Activated CD8-positive, alpha-beta memory T cell treated with anti-CD3 and anti-CD28 coated beads for 24 hours (primary cell): ENCODE measurements at regions not wholly inside any gene's neighbourhood (a gene's known extent, or its start where the extent isn't known, plus 50 kb on each side); places are given as distances from the start of the nearest gene placed in this dataset.
"Not testable (repeated sequence)": the region's sequence is repeated elsewhere in the genome, so short reads cannot be mapped to it uniquely, and the experiment has no call there.

Experiments used
- DNase-seq: peaks from one replicate; pipeline ENCODE4 v3.0.0-alpha.2; 2020

DNA sequence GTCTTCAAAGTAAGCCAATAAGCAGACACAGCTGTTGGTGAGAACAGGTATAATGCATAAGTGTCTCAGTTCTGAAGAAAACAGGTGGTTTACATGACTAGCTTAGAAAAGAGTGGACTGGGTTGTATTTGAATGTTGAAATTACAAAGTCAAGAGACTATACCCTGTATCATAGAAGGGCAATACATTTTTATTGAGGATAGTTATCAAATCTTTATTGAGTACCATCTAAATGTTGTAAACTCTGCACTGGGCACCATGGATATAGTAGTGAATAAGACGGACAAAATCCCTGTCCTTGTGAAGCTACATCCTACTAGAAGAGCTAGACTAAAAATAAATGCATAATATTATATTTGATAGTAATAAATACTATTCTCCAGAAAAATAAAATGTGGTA is 88.5 kb upstream of the CDC42EP3 start:
- not testable (repeated sequence) for DNase-seq

DNA sequence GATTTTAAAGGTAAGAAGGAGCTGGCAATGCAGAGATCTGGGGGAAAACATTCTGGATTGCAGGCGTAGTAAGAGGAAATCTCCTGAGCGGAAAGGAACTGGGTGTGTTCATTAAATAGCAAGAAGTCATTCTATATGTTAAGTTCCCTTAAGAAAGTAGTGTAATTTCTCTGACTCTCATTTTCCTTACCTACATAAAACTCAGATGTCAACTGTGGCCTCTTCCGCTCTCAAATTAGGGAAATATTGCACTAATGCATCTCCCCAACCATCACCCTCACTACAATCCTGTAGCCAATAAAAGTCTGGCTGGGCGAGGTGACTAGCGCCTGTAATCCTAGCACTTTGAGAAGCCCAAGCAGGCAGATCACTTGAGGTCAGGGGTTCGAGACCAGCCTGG is 89.0 kb upstream of the CDC42EP3 start:
- DNase-seq, result no peak

DNA sequence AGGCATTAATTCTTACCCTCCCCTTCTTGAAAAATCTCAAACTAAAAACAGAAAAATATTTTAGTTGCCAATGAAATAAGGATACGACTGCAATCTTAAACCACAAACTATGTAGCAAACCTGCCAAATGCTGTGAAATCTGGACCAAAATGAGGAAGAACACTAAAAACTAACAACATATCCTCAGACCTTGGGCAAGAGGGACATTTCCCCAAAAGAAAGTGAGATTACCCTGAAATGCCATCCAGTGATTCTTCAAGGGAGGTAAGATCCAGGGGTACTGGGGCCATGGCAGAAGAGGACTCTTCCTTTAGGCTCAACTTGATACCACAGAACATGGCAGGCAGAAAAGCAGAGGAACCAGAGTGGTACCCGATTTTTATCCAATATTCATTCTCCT is 90.8 kb upstream of the CDC42EP3 start:
- not testable (repeated sequence) for DNase-seq

DNA sequence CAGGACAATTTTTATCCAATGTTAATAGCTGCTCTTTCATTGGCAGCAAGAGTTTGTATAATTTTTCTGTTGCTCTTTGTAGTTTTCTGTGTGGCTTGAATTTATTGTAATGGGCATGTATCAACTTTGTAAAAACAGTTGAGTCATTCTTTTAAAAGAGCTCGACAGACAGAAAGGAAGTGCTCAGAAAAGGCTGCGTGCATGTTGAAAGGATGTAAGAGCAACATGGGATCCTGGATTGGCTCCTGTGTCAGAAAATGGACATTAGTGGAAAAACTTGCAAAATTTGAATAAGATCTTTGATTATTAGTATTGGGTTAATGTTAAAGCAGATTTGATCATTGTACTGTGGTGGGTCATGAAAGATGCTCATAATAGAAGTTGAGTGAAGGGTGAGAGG is 93.3 kb upstream of the CDC42EP3 start:
- DNase-seq, result no peak

DNA sequence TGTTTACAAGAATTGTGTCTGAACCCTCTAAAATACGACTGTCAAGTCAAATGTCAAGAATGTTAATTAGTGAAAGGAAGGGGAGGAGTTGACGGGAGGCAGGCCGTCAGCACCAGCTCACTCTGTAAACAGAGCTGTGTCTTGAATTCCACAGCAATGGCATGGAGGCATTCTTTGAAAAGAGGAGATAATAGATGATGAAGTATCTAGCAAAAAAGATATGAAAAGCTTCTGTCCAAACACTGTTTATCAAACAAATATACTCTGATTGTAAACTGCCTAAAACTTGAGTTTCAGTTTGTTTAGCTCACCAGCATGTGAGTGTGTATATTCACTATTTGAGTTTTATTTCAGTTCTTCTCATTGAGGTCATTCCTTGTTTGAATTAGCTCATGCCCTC is 94.7 kb upstream of the CDC42EP3 start:
- no peak for DNase-seq

DNA sequence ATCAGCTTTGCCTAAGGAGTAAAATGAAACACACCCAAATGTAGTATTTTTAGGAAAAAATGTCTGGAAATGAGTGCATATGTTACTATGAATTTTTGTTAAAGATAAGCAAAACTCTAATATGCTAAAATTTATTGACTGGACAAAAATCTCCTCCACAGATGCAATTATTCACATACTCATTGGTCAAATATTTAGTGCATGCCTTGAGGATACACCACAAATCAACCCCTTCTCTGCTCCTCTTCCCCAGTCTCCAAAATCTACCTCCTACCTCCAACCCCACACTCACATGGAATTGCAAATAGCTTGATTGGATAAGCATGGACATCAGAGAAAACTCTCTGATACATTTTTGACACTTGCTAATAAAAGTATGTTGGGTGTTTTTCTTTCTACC is 95.6 kb upstream of the CDC42EP3 start:
- DNase-seq, result no peak

DNA sequence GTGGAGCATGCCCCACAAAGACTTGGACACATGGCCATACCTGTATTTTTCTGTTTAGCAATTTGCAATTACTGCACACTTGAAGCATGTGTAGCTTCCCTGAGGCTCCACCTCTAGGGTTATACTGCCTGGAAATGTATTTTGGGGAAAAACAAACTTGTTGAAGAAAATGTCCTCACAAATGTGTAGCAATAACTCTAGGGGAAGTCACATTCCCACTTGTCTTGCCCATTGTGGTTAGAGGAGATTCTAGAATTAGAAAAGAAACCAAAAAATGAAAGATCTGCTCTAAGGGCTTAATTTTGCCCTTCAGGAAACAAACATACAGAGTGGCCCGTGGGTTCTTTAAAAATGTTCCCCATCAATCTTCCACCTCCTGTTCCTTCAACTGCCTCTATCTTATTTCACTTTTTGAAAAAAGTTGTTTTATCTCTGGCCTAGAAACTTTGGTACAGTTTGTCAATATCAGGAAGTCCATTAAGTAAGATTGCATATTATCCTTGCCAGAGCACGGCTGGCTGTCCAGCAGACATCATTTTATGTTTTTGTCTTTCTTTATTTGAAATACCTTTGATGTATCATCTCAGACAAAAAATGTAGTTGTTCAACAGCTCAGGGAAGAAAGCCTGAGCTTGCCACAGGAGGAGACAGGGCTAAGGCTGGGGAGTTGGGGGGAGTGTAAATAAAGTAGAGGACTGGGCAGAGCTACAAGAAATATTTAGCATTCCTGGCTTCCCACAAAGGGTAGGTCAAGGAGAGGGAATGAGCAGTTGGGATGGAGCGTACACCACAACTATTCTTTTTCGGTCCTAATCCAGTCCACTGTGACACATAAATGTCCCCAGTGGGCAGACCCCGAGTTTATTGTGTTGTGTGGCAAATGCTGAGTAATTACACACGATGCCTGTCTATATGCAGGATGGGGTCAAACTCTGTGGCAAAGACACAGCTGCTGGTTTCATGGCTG is 96.8 kb upstream of the CDC42EP3 start:
- no peak for DNase-seq

DNA sequence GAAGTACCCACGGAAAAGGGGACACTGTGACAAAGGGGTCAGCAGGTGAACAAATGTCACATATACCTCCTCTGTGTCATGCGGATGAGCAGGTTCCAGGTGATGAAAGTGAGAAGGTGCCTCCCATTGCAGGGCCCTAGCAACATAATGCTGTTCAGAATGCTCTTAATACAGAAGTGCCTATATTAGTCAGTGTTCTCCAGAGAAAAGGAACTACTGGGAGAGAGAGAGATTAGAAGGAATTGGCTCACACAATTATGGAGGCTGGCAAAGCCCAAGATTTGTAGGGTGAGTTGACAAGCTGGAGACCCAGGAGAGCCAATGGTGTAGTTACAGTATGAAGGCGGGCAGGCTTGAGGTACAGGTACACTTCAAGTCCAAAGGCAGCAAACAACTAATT is 98.1 kb upstream of the CDC42EP3 start:
- DNase-seq, result no peak

DNA sequence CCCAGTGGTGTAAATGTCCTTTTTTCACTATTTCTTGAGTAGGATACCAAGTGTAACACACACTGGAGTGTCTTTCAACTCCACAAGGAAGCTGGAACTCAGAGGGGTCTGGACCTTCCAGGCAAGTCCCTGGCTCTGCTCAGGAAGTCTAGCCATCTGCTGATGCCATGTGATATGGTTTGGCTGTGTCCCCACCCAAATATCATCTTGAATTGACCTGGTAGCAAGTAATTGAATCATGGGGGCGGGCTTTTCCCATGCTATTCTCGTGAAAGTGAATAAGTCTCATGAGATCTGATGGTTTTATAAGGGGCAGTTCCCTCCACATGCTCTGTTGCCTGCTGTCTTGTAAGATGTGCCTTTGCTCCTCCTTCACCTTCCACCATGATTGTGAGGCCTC is 99.4 kb upstream of the CDC42EP3 start:
- DNase-seq, result no peak

DNA sequence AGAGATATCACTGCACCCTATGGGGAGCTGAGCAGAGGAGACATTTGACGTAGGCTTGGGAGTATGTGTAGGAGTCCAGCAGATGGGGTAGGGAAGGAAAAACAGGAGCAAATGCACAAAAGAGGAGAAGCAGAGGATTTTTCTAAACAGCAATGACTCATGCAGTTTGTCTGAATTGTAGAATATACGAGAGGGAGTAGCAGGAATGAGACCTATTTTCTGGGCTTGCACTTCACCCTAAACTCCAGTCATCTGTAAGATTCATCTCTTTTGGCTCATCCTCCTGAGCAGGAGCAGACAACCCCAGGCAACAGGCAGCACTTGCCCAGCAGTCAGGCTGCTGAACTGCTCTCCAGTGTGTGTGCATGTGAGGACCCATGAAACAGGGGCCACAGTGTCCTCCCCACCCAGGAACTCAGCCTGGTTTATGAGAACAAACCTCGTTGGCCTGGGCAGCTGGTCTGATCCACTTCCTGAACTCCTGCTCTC is 100.2 kb upstream of the CDC42EP3 start:
- no peak for DNase-seq

DNA sequence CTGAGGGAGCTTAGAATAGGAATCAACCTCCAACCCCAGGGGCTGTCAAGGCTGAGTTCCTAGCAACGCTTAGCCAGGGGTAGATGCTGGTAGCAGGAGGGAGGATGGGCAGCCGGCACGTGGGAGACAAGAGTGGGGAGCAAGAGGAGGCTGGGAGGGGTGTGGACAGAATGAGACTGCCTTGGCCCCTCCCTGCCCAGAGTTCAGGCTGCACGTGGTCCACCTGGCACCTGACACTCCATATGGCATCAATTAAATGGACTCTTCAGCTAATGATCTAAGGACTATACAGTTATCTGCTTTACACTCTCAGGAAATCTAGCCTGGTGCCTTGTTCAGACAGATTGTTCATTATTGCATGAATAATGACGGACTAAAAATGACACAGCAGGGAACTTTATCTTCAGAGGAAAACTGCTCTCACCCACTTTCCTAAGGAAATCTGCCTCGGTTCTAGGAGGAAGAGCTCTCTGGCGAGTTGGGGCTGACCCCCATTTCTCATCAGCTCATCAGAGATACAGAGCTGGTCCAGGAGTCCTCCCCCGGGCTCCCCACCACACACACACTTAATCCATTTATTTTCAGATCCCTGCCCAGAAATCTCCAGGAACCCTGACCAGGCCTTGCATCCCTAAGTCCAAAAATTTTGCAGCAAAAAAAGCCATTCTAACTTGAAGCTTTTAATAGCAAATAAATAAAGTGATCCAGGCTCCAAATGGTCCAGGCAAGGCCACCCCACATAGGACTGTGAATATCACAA is 102.1 kb upstream of the CDC42EP3 start:
- no peak for DNase-seq

DNA sequence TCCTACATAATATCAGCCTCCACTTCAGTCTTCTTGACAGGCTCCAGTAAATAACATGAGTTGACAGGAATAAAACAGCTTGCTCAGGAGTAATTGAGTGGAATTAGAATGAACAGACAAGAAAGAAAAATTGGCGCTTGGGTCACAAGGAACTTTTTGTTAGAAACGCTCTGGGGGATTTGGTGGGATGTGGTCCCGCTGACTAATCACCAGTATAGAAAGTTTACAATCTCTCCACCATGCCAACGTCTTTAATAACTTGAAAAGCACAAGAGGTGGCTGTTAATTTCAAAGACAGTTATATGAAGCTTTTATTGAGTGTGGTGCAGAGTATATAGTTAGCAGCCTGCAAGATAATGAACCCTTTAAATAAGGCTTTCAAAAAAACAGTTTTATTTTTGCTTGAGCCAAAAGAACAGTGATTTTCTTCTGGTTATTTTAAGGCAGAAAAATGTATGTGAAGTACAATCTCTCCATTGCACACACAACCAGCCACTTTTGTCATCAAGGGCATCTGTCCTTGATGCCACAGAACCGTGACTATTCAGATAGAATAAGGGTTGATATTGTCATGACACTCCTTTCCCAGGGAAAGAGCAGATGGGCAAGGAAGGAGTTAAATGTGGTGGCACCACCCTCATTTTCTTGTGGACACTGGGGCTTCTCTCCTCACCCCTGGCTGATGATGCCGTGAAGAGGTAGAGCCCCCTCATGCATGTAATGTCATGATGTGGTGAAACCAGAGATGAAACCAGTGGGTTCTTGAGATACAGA is 102.9 kb upstream of the CDC42EP3 start:
- DNase-seq, result not testable (repeated sequence)

DNA sequence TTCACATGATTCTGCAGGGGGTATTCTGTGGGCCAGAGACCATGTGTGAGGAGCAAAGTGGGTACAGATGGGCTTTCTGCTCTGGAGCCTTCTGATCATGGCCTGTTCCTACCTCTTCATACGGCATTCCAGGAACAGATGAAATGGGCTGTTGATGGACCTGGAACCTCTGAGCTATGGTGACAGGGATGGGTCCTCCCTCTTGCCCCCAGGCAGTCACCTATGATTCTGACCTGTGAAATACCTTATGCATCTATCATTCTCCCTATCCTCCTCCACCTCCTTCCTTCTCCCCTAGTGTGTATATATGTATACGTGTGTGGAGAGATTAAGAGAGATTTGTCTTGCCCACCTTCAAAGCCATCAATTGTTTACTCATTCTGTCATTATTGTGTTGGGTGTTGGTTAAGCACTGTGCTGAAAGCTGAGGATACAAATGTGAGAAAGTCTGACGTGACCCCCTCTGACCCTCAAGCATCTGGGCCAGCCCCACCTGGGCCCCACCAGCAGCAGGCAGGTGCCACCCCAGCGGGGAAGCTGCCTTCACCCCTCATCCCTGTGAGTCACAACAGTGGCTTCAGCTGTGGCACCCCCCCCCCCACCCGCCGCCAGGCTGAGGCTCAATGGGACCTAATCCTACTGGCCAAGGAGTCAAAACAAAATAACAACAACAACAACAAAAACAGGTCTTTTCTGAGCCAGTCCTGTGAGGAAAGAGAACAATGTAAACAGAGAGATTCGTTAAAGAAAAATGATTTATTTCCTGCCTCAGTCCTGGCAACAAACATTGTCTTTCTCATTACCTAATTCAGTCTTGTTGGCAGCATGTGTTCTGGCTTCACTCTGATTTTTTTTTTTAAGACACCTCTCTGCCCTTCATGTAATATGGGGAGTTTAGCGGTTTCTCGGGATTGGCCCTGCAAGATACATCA is 103.8 kb upstream of the CDC42EP3 start:
- no peak for DNase-seq

DNA sequence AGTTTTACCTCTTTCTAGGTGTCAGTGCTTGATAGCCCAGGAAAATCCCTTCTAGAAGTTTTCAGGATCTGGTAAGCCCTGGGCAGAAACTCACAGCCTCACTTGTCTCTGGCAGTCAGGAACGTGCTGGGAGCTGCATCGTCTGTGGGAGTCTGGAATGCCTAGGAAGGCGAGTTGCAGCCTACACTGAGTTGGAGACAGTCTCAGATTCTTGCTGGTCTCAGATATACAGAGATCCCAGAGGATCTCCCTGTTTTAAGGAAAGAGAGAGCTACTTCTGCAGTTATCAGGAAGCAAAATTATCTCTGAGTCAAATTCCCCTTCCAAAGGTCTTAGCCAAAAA is 104.4 kb upstream of the CDC42EP3 start:
- DNase-seq, result no peak

DNA sequence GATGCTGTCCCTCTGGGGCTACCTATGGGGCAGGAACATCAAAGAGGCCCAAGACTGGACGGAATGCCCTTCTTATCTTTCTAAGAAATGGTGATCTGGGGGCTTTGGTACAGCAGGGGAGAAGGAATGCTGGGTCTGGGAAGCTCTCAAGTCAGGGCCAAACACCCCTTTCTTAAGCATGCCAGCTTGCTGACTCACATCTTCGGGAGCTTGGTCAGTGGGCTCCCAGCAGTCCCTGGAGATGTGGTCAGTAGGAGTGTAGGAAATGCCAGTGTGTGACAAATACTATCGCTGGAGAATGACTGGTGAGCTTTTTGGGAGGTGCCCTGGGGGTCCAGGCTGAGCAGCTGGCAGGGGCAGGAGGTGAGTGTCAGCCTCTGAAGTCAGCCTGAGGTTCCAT is 105.0 kb upstream of the CDC42EP3 start:
- no peak for DNase-seq

DNA sequence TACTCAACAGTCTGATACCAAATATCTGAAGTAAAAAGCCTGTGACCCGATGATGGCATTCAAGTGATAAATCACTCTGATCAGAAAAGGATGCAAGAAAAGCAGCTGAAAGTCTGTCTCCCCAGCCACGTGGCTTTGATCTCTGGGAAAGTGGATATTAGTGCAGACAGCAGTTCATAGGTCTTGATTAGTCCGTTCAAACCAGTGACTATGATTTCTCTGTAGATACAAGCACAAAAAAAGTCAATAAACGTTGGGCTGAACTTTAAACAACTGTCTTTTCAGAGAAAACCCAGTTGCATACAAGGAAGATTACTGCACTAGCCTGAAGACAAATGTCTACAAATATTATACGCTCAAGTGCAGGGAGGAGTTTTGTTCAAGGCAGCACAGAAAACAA is 107.7 kb upstream of the CDC42EP3 start:
- no peak for DNase-seq

DNA sequence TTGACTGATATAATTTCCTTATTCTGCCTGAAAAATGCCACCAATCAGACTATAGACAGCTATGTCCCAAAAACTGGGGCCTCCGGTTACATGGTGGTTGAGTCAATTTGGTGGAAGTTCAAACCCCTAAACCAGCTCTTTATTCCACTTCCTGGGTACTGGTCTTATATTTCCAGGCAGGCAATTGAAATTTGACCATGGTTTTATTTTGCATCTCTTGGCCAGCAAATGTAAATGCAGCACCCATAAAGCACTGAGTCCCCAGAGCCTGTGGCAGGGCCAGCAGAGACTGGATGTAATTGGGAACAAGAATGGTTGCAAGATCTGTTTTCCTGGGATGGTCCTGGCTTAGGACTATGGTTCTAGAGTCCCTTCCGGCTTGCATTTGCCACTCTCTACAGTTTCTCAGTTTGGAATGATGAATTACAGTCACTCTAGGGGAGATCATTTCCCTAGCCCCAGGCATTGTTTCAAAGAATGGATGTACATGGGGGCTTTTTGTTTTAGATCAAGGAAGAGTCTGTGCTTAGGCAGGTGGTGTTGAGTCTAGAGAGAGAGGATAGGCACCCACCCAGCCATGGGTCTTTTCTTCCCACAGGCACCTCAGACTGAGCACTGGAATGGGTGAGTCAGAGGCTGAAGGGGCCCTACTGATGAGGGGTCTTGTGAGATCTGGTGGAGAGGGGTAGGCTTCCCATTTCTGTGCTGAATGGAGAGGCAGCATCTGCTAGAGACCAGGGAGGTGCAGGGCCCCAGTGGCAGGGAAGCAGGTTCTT is 108.4 kb upstream of the CDC42EP3 start:
- no peak for DNase-seq

DNA sequence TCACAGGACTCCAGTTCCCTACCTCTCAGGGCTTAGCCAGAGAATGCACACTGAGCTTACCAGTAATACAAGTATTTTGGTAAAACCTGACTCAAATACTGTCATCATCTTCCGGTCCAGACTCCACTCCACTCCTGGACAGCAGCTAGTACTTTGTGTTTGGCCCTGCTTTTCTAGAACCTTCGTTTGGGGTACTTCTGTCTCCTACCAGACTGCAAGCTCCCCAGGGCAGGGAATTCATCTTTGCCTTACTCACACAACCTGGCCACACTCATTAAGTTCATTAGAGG is 108.9 kb upstream of the CDC42EP3 start:
- DNase-seq, result no peak

DNA sequence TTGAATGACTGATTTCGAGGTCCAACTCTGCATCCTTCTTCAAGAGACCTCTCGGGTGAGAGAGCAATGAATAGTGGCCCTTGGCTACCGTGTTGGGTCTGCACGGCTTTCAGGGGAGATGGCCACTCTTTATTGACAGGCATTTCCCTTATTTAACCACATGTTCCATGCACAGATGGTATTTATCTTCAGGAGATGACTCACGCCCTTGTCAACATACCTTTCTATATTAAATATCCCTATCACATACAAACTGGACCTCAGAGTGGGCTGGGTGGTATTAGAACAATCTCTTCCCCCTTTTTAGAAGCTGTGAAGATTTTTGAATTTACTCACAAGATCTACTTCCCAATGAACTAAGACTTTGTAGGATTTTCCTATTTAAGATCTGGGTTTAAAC is 109.6 kb upstream of the CDC42EP3 start:
- DNase-seq, result no peak

DNA sequence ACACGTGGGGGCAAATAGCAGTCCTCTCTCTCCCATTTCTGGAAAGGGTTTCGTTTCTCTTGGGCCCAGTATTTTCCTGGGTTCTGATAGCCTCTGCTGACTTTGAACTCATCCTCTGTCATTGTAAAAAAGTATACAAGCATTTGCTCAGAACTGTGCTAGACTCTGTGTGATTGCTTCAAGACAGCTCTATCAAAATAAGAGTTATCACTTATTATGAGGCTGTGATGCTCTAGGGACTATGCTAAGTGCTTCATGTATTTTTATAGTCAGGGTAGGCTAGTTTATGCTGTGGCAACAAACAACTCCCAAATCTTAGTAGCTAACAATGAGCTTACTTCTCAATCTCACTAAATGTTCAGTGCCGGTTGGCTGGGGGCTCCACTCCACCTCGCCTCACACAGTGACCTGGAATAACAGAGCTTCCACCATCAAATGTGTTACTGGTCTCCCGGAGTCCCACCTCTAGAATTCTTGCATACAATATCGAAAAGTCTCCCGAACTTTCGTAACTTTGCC is 110.8 kb upstream of the CDC42EP3 start:
- DNase-seq, result no peak

DNA sequence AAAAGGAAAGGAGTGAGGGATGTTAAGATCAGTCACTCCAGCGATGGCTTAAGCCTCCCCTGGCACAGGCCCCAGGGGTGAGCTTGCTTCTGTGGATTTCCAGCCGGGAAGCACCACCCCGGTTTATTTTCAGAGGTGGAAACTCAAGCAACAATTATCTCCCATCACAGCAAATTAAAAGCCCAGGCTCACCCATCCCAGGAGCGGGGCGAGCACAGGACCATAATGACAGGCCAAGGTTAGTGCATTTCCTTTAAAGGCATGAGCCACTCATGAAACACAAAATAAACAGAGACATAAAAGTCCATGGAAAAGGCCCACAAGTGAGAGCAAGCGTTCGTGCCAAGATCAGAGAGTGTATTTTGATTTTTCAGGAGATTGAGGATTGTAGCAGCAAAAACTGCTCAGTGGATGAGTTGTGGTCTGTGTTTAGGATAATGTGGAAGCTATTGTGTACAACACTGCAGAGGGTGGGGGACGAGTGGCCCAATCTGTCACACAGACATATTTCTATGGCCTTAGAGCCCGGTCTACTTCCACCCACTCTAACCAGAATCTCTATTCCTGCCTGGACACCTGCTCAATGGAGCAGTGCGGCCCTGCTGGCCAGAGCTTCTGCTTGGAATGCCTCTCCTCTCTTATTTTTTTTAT is 111.4 kb upstream of the CDC42EP3 start:
- no peak for DNase-seq
